ENCODE measurements at regions not wholly inside any gene's neighbourhood (a gene's known extent, or its start where the extent isn't known, plus 50 kb on each side); places are given as distances from the start of the nearest gene placed in this dataset.
"Not testable (repeated sequence)": the region's sequence is repeated elsewhere in the genome, so short reads cannot be mapped to it uniquely, and the experiment has no call there.

DNA sequence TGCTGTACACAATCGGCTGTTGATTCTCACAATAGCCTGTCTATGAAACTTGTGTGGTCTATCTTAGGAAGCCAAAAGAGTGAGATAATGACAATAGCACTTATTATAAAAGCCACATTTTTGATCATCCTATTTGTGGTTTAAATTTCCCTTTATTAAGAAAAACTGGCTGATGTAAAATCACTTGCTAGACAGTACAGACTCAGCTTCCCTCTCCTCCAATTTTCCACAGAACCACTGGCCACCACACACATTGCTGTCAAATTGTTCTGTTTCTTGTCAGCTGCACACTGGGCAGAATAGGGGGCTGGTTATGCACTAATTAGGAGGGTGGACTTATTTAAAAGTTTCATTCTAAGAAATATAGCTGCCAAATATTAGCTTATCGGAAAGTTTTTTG, 425.9 kb downstream of the EPHA3 start:
- no peak overlapping the region for H3K4me3 ChIP-seq (ENCODE audit: low read depth, low read length)
- DNase-seq (ENCODE audit: low read depth, low spot score): no peak
- in situ Hi-C loops (cut with HindIII; ENCODE audit: low sequenced_read_pairs): no loop called here
- TF ChIP-seq, protein P1, sequence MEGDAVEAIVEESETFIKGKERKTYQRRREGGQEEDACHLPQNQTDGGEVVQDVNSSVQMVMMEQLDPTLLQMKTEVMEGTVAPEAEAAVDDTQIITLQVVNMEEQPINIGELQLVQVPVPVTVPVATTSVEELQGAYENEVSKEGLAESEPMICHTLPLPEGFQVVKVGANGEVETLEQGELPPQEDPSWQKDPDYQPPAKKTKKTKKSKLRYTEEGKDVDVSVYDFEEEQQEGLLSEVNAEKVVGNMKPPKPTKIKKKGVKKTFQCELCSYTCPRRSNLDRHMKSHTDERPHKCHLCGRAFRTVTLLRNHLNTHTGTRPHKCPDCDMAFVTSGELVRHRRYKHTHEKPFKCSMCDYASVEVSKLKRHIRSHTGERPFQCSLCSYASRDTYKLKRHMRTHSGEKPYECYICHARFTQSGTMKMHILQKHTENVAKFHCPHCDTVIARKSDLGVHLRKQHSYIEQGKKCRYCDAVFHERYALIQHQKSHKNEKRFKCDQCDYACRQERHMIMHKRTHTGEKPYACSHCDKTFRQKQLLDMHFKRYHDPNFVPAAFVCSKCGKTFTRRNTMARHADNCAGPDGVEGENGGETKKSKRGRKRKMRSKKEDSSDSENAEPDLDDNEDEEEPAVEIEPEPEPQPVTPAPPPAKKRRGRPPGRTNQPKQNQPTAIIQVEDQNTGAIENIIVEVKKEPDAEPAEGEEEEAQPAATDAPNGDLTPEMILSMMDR (IDR thresholded peaks at IDR 0.05; ENCODE audit: low read depth, low read length): no peak

DNA sequence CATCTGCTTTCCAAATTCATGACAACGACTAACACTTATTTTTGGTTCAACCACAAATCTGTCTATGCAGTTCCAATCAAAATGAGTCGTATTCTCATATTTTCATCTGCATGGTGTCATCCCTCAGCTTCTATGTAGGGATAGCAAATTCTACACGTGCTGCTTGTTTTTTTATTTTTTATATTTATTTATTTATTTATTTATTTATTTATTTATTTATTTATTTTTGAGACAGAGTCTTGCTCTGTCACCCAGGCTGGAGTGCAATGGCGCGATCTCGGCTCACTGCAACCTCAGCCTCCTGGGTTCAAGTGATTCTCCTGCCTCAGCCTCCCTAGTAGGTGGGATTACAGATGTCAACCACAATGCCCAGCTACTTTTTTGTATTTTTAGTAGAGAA, 447.2 kb downstream of the EPHA3 start:
- DNase-seq (ENCODE audit: low read depth, low spot score); H3K4me3 ChIP-seq (ENCODE audit: low read depth, low read length); in situ Hi-C loops (cut with HindIII; ENCODE audit: low sequenced_read_pairs): not testable (repeated sequence)

DNA sequence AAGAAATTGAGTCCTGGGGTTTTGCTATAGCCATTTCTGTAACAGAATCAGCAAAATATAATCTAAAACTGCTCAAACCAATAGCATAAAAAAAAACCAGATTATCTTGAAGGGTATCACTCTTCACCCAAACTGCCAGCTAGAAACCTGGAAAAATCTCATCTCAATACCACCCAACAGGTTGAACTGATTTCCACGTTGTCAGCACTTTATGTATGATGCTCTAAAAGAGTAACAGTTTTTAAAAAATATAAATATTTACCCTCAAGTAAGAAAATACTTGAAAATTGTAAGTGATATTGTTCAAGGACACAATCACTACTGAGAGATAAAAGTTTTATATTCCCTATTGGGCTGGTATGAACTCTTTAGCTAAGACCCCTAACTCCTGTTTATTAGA, 451.3 kb downstream of the EPHA3 start:
- in situ Hi-C loops (cut with HindIII; ENCODE audit: low sequenced_read_pairs): no loop called here
- no peak for DNase-seq (ENCODE audit: low read depth, low spot score)
- H3K4me3 ChIP-seq (ENCODE audit: low read depth, low read length): no peak overlapping the region
- TF ChIP-seq, protein P1 (IDR thresholded peaks at IDR 0.05; ENCODE audit: low read depth, low read length): no peak

DNA sequence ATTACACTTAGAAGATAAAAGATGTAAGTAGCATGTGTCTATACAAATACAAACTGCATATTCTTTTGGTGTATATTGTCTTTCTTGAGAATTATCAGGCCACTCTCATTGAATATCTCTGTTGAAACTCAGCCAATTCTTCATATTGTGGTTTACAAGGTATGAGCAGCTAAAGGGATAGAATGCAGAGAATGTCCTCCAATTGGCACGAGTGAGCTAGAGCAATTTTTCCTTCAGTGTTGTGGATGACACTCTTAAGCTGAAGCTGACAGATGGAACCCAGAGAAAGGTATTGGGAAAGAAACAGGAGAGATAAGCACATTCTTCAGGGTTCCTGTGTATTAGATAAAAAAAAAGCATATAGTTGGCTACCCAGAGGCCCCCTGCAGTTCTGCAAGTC, 453.1 kb downstream of the EPHA3 start:
- in situ Hi-C loops (cut with HindIII; ENCODE audit: low sequenced_read_pairs): no loop called here
- TF ChIP-seq, protein P1 (IDR thresholded peaks at IDR 0.05; ENCODE audit: low read depth, low read length): no peak
- peak; percentile 56 for DNase-seq (ENCODE audit: low read depth, low spot score)
- H3K4me3 ChIP-seq (ENCODE audit: low read depth, low read length): no peak overlapping the region

DNA sequence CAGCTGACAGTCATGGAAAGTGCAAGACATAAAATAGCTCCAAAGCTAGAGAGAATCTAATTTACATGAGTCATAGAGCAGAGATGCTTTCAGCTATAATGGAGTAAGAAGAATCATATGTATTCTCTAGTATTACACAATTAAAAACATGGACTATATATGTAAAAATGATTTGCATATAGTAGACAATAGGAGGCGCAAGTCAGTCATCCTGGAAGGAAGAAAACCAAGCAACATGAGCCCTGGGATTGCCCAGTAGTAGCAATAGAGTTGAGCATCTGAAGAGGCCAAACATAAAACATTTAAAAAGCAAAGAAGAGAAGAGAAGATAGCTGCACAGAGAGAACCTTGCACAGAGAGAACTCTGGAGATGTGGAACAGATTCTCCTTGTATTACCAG, 455.0 kb downstream of the EPHA3 start:
- no peak overlapping the region for H3K4me3 ChIP-seq (ENCODE audit: low read depth, low read length)
- TF ChIP-seq, protein P1 (IDR thresholded peaks at IDR 0.05; ENCODE audit: low read depth, low read length): no peak
- in situ Hi-C loops (cut with HindIII; ENCODE audit: low sequenced_read_pairs): no loop called here
- DNase-seq (ENCODE audit: low read depth, low spot score): no peak

DNA sequence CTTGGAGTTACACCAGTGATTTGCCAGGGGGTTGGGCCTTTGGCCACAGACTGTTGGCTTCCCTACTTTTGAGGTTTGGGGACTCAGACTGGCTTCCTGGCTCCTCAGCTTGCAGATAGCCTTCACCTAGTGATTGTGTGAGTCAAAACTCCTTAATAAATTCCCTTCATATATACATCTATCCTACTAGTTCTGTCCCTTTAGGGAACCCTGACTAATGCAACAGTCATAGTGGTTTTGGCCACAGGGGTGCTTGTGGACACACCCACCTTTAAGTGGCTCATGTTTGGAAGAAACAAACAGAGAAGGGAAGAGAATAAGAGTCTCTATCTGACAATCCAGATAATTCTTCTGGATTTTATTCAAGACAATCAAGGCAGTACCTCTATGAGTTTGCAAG, 457.7 kb downstream of the EPHA3 start:
- peak; percentile 16 for DNase-seq (ENCODE audit: low read depth, low spot score)
- in situ Hi-C loops (cut with HindIII; ENCODE audit: low sequenced_read_pairs): no loop called here
- H3K4me3 ChIP-seq (ENCODE audit: low read depth, low read length): no peak overlapping the region
- TF ChIP-seq, protein P1 (IDR thresholded peaks at IDR 0.05; ENCODE audit: low read depth, low read length): no peak

DNA sequence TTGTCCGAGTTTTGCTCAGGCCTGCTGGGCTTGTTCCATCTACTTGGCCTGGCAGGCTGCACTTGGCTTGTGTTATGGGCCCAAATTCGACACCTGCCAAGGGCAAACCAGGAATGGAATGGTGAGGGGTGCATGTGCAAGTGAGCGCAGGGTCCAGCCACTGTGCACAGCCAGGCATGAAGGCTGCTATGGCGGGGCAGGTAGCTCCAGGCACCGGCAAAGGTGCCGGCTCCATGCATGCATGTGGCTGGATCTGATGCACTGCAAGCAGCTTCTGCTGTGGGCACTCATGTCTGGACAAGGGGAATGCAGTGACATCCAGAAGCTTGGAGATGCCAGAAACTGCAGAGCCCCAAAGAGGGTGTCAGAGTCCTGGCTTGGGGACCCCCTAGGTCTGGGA, 463.0 kb downstream of the EPHA3 start:
- no peak overlapping the region for H3K4me3 ChIP-seq (ENCODE audit: low read depth, low read length)
- DNase-seq (ENCODE audit: low read depth, low spot score): no peak
- in situ Hi-C loops (cut with HindIII; ENCODE audit: low sequenced_read_pairs): no loop called here
- TF ChIP-seq, protein P1 (IDR thresholded peaks at IDR 0.05; ENCODE audit: low read depth, low read length): no peak

Data from astrocyte of the spinal cord (primary cell).